ENCODE measurements at regions not wholly inside any gene's neighbourhood (a gene's known extent, or its start where the extent isn't known, plus 50 kb on each side); places are given as distances from the start of the nearest gene placed in this dataset.

GRCh38 chr4:138609943-138610350, 367.8 kb upstream of the SLC7A11 start:
- TF ChIP-seq CTCF (IDR thresholded peaks at IDR 0.05) (no peak), POLR2A (IDR thresholded peaks at IDR 0.05) (no peak), EP300 (IDR thresholded peaks at IDR 0.05) (no peak)
